Neural cell (in vitro differentiated cells): ENCODE measurements at regions not wholly inside any gene's neighbourhood (a gene's known extent, or its start where the extent isn't known, plus 50 kb on each side); places are given as distances from the start of the nearest gene placed in this dataset.

Experiments used
- H2AFZ ChIP-seq: fragments of 200-600, 300-800 bp; sonication (generic), shearing (Covaris generic); 2 replicates; pipeline ENCODE4 v1.6.0; 2014; ENCODE audit warnings: low read depth, mild to moderate bottlenecking, antibody characterized with exemption, low read length, moderate library complexity
- H3F3A ChIP-seq: fragments of 200-600 bp; shearing (Covaris generic); 2 replicates; pipeline ENCODE4 v1.6.1; 2016; ENCODE audit warnings: mild to moderate bottlenecking, moderate library complexity, mixed read lengths, antibody characterized with exemption, low read length; ENCODE audit not compliant: insufficient read depth, poor library complexity, severe bottlenecking
- H3K27ac ChIP-seq: fragments of 200-600, 300-800 bp; sonication (generic), shearing (Covaris generic); 2 replicates; pipeline ENCODE4 v1.5.1; 2014; ENCODE audit warnings: mild to moderate bottlenecking, low read length, moderate library complexity
- H3K27me3 ChIP-seq: fragments of 300-800, 200-600 bp; sonication (generic), shearing (Covaris generic); 2 replicates; pipeline ENCODE4 v1.6.0; 2014; ENCODE audit warnings: mild to moderate bottlenecking, low read depth, low read length, moderate library complexity; ENCODE audit not compliant: insufficient read depth
- H3K36me3 ChIP-seq: fragments of 300-800, 200-600 bp; sonication (generic), shearing (Covaris generic); 2 replicates; pipeline ENCODE4 v1.5.1; 2014; ENCODE audit warnings: mild to moderate bottlenecking, antibody characterized with exemption, low read length, moderate library complexity; ENCODE audit not compliant: insufficient read depth
- H3K4me2 ChIP-seq: fragments of 300-800, 200-600 bp; sonication (generic), shearing (Covaris generic); 2 replicates; pipeline ENCODE4 v1.6.0; 2014; ENCODE audit warnings: mild to moderate bottlenecking, low read length
- H3K4me3 ChIP-seq: fragments of 300-800, 200-600 bp; sonication (generic), shearing (Covaris generic); 2 replicates; pipeline ENCODE4 v1.5.1; 2014; ENCODE audit warnings: mild to moderate bottlenecking, low read length, moderate library complexity
- H3K79me2 ChIP-seq: fragments of 200-600 bp; shearing (Covaris generic); replicated peaks from 2 replicates; pipeline ENCODE4 v1.6.0; 2014; ENCODE audit warnings: mild to moderate bottlenecking, low read length, moderate library complexity; ENCODE audit not compliant: insufficient read depth
- H3K9ac ChIP-seq: fragments of 300-800, 200-600 bp; sonication (generic), shearing (Covaris generic); 2 replicates; pipeline ENCODE4 v1.6.1; 2016; ENCODE audit warnings: mild to moderate bottlenecking, low read length, mixed read lengths
- H3K9me2 ChIP-seq: fragments of 200-600 bp; shearing (Covaris generic); 2 replicates; pipeline ENCODE4 v1.6.1; 2016; ENCODE audit warnings: mild to moderate bottlenecking, low read length, mixed read lengths; ENCODE audit not compliant: insufficient read depth
- H3K9me3 ChIP-seq: fragments of 200-600, 300-800 bp; sonication (generic), shearing (Covaris generic); 2 replicates; pipeline ENCODE4 v1.6.1; 2016; ENCODE audit warnings: mild to moderate bottlenecking, mixed run types, low read length, moderate library complexity, mixed read lengths
- H4K20me1 ChIP-seq: fragments of 200-600 bp; shearing (Covaris generic); 2 replicates; pipeline ENCODE4 v1.6.1; 2016; ENCODE audit warnings: mild to moderate bottlenecking, mixed run types; ENCODE audit not compliant: insufficient read depth
- EP300 ChIP-seq: fragments of 450-650 bp; conservative IDR thresholded peaks from 2 replicates; pipeline ENCODE4 v1.6.1; 2014; ENCODE audit warnings: antibody characterized with exemption, mild to moderate bottlenecking, moderate library complexity; ENCODE audit not compliant: poor library complexity, severe bottlenecking
- EZH2 ChIP-seq: fragments of 200-600, 300-800 bp; shearing (Covaris generic), sonication (generic); IDR thresholded peaks from 2 replicates; pipeline ENCODE4 v1.6.1; 2014; ENCODE audit warnings: antibody characterized with exemption, low read length, borderline replicate concordance, mild to moderate bottlenecking; ENCODE audit not compliant: insufficient read depth, poor library complexity, severe bottlenecking
- MXI1 ChIP-seq: fragments of 450-650 bp; conservative IDR thresholded peaks from 2 replicates; pipeline ENCODE4 v1.6.1; 2014; ENCODE audit warnings: antibody characterized with exemption, mild to moderate bottlenecking; ENCODE audit not compliant: poor library complexity, severe bottlenecking
- POLR2AphosphoS5 ChIP-seq: IDR thresholded peaks from 2 replicates; pipeline ENCODE4 v1.6.1; 2012
- RAD21 ChIP-seq: fragments of 450-650 bp; conservative IDR thresholded peaks from 2 replicates; pipeline ENCODE4 v1.6.1; 2014; ENCODE audit warnings: antibody characterized with exemption, mild to moderate bottlenecking, moderate library complexity
- SMC3 ChIP-seq: fragments of 450-650 bp; conservative IDR thresholded peaks from 2 replicates; pipeline ENCODE4 v1.6.1; 2014; ENCODE audit warnings: antibody characterized with exemption, mild to moderate bottlenecking, moderate library complexity; ENCODE audit not compliant: poor library complexity
- TAF1 ChIP-seq: IDR thresholded peaks from 2 replicates; pipeline ENCODE4 v1.6.1; 2012; ENCODE audit warnings: low read depth
- TF ChIP-seq, protein P1 (sequence below): fragments of 450-650 bp; IDR thresholded peaks from 2 replicates; pipeline ENCODE4 v1.5.1; 2014; ENCODE audit warnings: antibody characterized with exemption, mild to moderate bottlenecking, moderate library complexity; ENCODE audit not compliant: poor library complexity, severe bottlenecking
- TF ChIP-seq, protein P2 (sequence below): IDR thresholded peaks from 2 replicates; pipeline ENCODE4 v1.6.1; 2012; ENCODE audit warnings: borderline replicate concordance

DNA sequence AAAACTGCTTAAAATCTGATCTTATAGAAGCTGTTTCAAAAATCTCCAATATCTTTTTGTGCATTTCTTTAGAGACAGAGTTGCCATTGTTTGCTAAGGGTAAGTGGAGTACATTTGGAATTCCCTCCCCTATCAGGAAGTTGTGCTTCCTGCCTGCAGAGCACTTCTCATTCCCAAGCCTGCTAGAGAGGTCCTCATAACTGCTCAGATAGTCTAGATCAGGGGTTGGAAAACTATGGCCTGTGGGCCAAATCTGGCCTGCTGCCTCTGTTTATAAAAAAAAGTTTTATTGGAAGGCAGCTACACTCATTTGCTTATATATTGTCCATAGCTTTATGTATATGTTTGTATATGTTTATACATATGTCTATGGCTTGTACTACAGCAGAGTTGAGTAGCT is 333.7 kb upstream of the PROK2 start:
- TF ChIP-seq TAF1 = no peak
- TF ChIP-seq SMC3 = no peak
- TF ChIP-seq EZH2 = no peak
- TF ChIP-seq, protein P1, sequence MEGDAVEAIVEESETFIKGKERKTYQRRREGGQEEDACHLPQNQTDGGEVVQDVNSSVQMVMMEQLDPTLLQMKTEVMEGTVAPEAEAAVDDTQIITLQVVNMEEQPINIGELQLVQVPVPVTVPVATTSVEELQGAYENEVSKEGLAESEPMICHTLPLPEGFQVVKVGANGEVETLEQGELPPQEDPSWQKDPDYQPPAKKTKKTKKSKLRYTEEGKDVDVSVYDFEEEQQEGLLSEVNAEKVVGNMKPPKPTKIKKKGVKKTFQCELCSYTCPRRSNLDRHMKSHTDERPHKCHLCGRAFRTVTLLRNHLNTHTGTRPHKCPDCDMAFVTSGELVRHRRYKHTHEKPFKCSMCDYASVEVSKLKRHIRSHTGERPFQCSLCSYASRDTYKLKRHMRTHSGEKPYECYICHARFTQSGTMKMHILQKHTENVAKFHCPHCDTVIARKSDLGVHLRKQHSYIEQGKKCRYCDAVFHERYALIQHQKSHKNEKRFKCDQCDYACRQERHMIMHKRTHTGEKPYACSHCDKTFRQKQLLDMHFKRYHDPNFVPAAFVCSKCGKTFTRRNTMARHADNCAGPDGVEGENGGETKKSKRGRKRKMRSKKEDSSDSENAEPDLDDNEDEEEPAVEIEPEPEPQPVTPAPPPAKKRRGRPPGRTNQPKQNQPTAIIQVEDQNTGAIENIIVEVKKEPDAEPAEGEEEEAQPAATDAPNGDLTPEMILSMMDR = no peak
- TF ChIP-seq RAD21 = no peak
- Histone ChIP-seq H3K9me2 (no peaks in the 10 kb centered on the region), H3K36me3 (no peaks in the 10 kb centered on the region), H3K4me2 (no peak overlapping the region), H2AFZ (no peak overlapping the region), H4K20me1 (no peaks in the 10 kb centered on the region), H3K4me3 (no peak overlapping the region), H3F3A (no peaks in the 10 kb centered on the region), H3K79me2 (no peaks in the 10 kb centered on the region), H3K27ac (no peak overlapping the region), H3K27me3 (no peaks in the 10 kb centered on the region), H3K9ac (no peak overlapping the region), H3K9me3 (no peaks in the 10 kb centered on the region)

DNA sequence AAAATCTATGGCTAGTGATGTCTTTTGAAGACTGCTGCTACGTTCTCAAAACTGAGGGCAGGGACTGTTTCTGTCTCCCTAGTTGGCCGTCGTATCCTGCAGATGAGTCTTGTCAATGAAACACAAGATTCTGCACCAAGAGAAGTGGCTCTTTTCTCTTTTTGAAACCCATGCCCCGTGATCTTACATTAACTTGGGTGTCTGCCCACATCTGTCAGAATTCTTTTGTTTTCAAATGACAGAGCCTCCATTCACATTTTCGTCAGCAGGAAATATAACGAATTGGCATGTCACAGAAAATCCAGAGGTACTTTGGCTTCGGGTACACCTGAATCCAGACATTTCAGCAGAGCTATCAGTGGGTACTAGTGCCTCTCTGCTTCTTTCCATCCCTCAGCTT is 331.3 kb upstream of the PROK2 start:
- no peak overlapping the region for H2AFZ ChIP-seq
- TF ChIP-seq EZH2 = no peak
- TF ChIP-seq, protein P1 = no peak
- TF ChIP-seq POLR2AphosphoS5 = no peak
- no peak for TF ChIP-seq EP300
- no peak for TF ChIP-seq RAD21
- TF ChIP-seq, protein P2, sequence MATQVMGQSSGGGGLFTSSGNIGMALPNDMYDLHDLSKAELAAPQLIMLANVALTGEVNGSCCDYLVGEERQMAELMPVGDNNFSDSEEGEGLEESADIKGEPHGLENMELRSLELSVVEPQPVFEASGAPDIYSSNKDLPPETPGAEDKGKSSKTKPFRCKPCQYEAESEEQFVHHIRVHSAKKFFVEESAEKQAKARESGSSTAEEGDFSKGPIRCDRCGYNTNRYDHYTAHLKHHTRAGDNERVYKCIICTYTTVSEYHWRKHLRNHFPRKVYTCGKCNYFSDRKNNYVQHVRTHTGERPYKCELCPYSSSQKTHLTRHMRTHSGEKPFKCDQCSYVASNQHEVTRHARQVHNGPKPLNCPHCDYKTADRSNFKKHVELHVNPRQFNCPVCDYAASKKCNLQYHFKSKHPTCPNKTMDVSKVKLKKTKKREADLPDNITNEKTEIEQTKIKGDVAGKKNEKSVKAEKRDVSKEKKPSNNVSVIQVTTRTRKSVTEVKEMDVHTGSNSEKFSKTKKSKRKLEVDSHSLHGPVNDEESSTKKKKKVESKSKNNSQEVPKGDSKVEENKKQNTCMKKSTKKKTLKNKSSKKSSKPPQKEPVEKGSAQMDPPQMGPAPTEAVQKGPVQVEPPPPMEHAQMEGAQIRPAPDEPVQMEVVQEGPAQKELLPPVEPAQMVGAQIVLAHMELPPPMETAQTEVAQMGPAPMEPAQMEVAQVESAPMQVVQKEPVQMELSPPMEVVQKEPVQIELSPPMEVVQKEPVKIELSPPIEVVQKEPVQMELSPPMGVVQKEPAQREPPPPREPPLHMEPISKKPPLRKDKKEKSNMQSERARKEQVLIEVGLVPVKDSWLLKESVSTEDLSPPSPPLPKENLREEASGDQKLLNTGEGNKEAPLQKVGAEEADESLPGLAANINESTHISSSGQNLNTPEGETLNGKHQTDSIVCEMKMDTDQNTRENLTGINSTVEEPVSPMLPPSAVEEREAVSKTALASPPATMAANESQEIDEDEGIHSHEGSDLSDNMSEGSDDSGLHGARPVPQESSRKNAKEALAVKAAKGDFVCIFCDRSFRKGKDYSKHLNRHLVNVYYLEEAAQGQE = no peak
- TF ChIP-seq SMC3 = no peak
- no peak for TF ChIP-seq TAF1
- no peak for TF ChIP-seq MXI1
- H3K27ac ChIP-seq = no peak overlapping the region
- H3K9me2 ChIP-seq = no peaks in the 10 kb centered on the region
- H3K36me3 ChIP-seq = no peaks in the 10 kb centered on the region
- no peaks in the 10 kb centered on the region for H4K20me1 ChIP-seq
- H3F3A ChIP-seq = no peaks in the 10 kb centered on the region
- H3K9me3 ChIP-seq = no peaks in the 10 kb centered on the region
- no peak overlapping the region for H3K4me2 ChIP-seq
- H3K4me3 ChIP-seq = no peak overlapping the region
- no peaks in the 10 kb centered on the region for H3K79me2 ChIP-seq
- no peak overlapping the region for H3K9ac ChIP-seq
- no peaks in the 10 kb centered on the region for H3K27me3 ChIP-seq
